Common myeloid progenitor, CD34-positive (primary cell): ENCODE measurements at regions not wholly inside any gene's neighbourhood (a gene's known extent, or its start where the extent isn't known, plus 50 kb on each side); places are given as distances from the start of the nearest gene placed in this dataset.

Experiments used
- CTCF ChIA-PET: fragments of 350-600 bp; sonication (Branson Sonifier 250); formaldehyde crosslinking; loops from one replicate; lab custom pipeline; 2021; ENCODE audit warnings: antibody characterized with exemption; lab: Charles Lee
- POLR2A ChIA-PET: fragments of 350-600 bp; sonication (Branson Sonifier 250); formaldehyde crosslinking; loops from one replicate; lab custom pipeline; 2021; ENCODE audit warnings: antibody characterized with exemption; lab: Charles Lee
- DNase-seq, 3 donors: peaks; one replicate each; pipeline versions ENCODE4 v3.0.0 to v3.0.0-alpha.2; 2013
- H3K27ac ChIP-seq, 2 experiments: 1 replicate in 1 of 2; 2 replicates in 1 of 2; pipeline ENCODE4 v1.7.0; 2013; ENCODE audit warnings: inconsistent platforms in 2 of 2, low read length in 2 of 2, mild to moderate bottlenecking in 2 of 2, low read depth in 1 of 2, moderate library complexity in 1 of 2; ENCODE audit not compliant: severe bottlenecking in 2 of 2, insufficient read depth in 1 of 2, poor library complexity in 1 of 2
- H3K27me3 ChIP-seq, 5 experiments: replicated peaks in 2 of 5; 1 replicate in 3 of 5; 2 replicates in 2 of 5; pipeline versions ENCODE4 v1.6.1 to v1.7.0; 2013; ENCODE audit warnings: low read length in 4 of 5, mild to moderate bottlenecking in 2 of 5, moderate library complexity in 2 of 5, inconsistent platforms in 1 of 5; ENCODE audit not compliant: insufficient read depth in 5 of 5, control insufficient read depth in 4 of 5
- H3K36me3 ChIP-seq, 4 experiments: 1 replicate in 2 of 4; 2 replicates in 2 of 4; pipeline versions ENCODE4 v1.6.1 to v1.7.0; 2013; ENCODE audit warnings: low read length in 3 of 4, control low read depth in 1 of 4, mild to moderate bottlenecking in 1 of 4; ENCODE audit not compliant: control insufficient read depth in 4 of 4, insufficient read depth in 4 of 4
- H3K4me1 ChIP-seq, 4 experiments: 1 replicate in 3 of 4; 2 replicates in 1 of 4; pipeline versions ENCODE4 v1.6.1 to v1.7.1; 2013; ENCODE audit warnings: low read length in 3 of 4, mild to moderate bottlenecking in 3 of 4, control low read depth in 1 of 4, inconsistent platforms in 1 of 4, moderate library complexity in 1 of 4; ENCODE audit not compliant: control insufficient read depth in 4 of 4, insufficient read depth in 4 of 4; ENCODE audit errors: control extremely low read depth in 1 of 4
- H3K4me3 ChIP-seq, 7 experiments: 1 replicate in 4 of 7; 2 replicates in 3 of 7; pipeline versions ENCODE4 v1.5.1 to v1.7.0; 2013; ENCODE audit warnings: mild to moderate bottlenecking in 7 of 7, low read length in 6 of 7, moderate library complexity in 6 of 7, inconsistent platforms in 2 of 7, low read depth in 2 of 7, control low read depth in 1 of 7; ENCODE audit not compliant: insufficient read depth in 4 of 7, control insufficient read depth in 1 of 7; ENCODE audit errors: extremely low read depth in 1 of 7
- H3K9me3 ChIP-seq, 5 experiments: 1 replicate in 4 of 5; 2 replicates in 1 of 5; pipeline versions ENCODE4 v1.6.1 to v1.7.1; 2013; ENCODE audit warnings: low read length in 4 of 5, mild to moderate bottlenecking in 2 of 5, inconsistent platforms in 1 of 5, low read depth in 1 of 5, moderate library complexity in 1 of 5; ENCODE audit not compliant: control insufficient read depth in 4 of 5, insufficient read depth in 2 of 5; ENCODE audit errors: control extremely low read depth in 1 of 5
- WGBS: methylation state at CpG from one replicate; pipeline ENCODE4 v1.1.5; 2013; ENCODE audit not compliant: insufficient coverage; 5-methylcytosine and 5-hydroxymethylcytosine counted together

- CTCF ChIA-PET = no interaction called here
- Histone ChIP-seq H3K4me3 (no peak overlapping the region), H3K9me3 (no peaks in the 10 kb centered on the region), H3K27me3 (no peaks in the 10 kb centered on the region), H3K36me3 (no peaks in the 10 kb centered on the region), H3K4me1 (peaks cover 0 to 3% (median 0%) of the 10 kb centered on the region in 4 experiments), H3K27ac (no peak overlapping the region)
- POLR2A ChIA-PET = no interaction called here
- DNase-seq = no peak
Measured at GRCh38 chr7:15856311-15856710, 169.8 kb upstream of the MEOX2 start.

- no peak for DNase-seq
- WGBS = 92% methylated on average over 5 of the region's 6 CpGs
- CTCF ChIA-PET = no interaction called here
Measured at GRCh38 chr7:15855525-15856109, 169.1 kb upstream of the MEOX2 start.

GRCh38 chr7:15854841-15855524 lies 168.5 kb upstream of the MEOX2 start:
- Histone ChIP-seq H3K27me3 (no peaks in the 10 kb centered on the region), H3K4me3 (no peak overlapping the region), H3K27ac (no peak overlapping the region), H3K4me1 (no peaks in the 10 kb centered on the region), H3K9me3 (no peaks in the 10 kb centered on the region), H3K36me3 (no peaks in the 10 kb centered on the region)
- ChIA-PET CTCF (no interaction called here), POLR2A (no interaction called here)
- DNase-seq = peak in 1 of 3 donors; percentile 6
- WGBS = 85% methylated on average over 2 of the region's 4 CpGs

More at GRCh38 chr7:15855525-15856109, 169.1 kb upstream of the MEOX2 start:
- no peak overlapping the region for H3K27ac ChIP-seq
- no peaks in the 10 kb centered on the region for H3K27me3 ChIP-seq
- no peaks in the 10 kb centered on the region for H3K4me1 ChIP-seq
- POLR2A ChIA-PET = no interaction called here
- no peaks in the 10 kb centered on the region for H3K36me3 ChIP-seq
- H3K9me3 ChIP-seq = no peaks in the 10 kb centered on the region
- no peak overlapping the region for H3K4me3 ChIP-seq

- Histone ChIP-seq H3K9me3 (no peaks in the 10 kb centered on the region), H3K27ac (no peak overlapping the region), H3K4me3 (no peak overlapping the region), H3K4me1 (peaks cover 0 to 5% (median under 1%) of the 10 kb centered on the region in 4 experiments), H3K27me3 (no peaks in the 10 kb centered on the region), H3K36me3 (no peaks in the 10 kb centered on the region)
- CTCF ChIA-PET = no interaction called here
- no peak for DNase-seq
- 90% methylated on average over 1 of the region's 2 CpGs for WGBS
- POLR2A ChIA-PET = no interaction called here
Measured at GRCh38 chr7:15853832-15854470, 167.5 kb upstream of the MEOX2 start.

DNA sequence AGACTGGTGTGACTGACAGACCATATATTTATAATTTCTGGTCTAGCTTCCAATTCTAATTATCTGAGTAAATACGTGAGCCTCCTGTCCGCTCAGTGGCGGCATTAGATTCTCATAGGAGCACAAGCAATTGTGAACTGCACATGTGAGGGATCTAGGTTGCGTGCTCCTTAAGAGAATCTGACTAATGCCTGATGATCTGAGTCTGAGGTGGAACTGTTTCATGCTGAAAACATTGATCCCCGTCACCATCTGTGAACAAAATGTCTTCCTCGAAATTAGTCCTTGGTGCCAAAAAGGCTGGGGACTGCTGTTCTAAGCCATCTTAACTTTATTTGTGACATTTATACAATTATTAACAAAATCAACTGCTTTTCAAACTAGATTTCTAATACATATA lies 164.7 kb upstream of the MEOX2 start:
- ChIA-PET CTCF (no interaction called here), POLR2A (no interaction called here)
- WGBS = 94% methylated on average over 5 of the region's 6 CpGs
- DNase-seq = no peak
- Histone ChIP-seq H3K4me1 (peaks cover 0 to 14% (median 4%) of the 10 kb centered on the region in 4 experiments), H3K9me3 (no peaks in the 10 kb centered on the region), H3K27me3 (no peaks in the 10 kb centered on the region), H3K4me3 (no peak overlapping the region), H3K27ac (no peak overlapping the region), H3K36me3 (no peaks in the 10 kb centered on the region)

GRCh38 chr7:15848901-15849300 lies 162.4 kb upstream of the MEOX2 start:
- peaks cover 0 to 14% (median 4%) of the 10 kb centered on the region in 4 experiments for H3K4me1 ChIP-seq
- H3K9me3 ChIP-seq = no peaks in the 10 kb centered on the region
- no peaks in the 10 kb centered on the region for H3K27me3 ChIP-seq
- no peaks in the 10 kb centered on the region for H3K36me3 ChIP-seq
- no peak overlapping the region for H3K27ac ChIP-seq
- no peak for DNase-seq
- ChIA-PET POLR2A (no interaction called here), CTCF (no interaction called here)
- peak overlapping the region in 1 of 7 experiments; percentile 33 for H3K4me3 ChIP-seq
- 100% methylated on average over 1 of the region's 1 CpG for WGBS

DNA sequence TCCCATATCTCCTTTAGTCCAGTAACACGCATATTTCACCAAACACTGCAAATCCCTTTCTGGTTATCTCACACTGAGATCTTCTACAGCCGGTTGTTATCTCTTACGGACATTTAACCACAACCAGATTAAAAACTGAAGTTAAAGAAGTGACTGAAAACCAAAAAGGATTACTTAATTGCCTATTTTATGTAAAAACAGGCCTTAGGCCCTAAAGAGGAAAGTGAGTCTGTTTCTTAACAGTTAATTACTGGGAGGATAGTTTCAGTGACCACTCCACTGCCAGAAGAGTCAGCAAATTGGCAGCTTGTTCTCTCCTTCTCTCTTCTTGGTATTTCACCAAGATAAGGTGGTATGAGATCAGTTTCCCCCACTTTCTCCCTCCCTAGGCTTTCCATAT lies 161.9 kb upstream of the MEOX2 start:
- WGBS = 17% methylated on average over 1 of the region's 3 CpGs
- H3K9me3 ChIP-seq = no peaks in the 10 kb centered on the region
- CTCF ChIA-PET = no interaction called here
- DNase-seq = peak; percentile 14 to 43 (median 17)
- peaks cover 0 to 14% (median 4%) of the 10 kb centered on the region in 4 experiments for H3K4me1 ChIP-seq
- peak overlapping the region in 1 of 7 experiments; percentile 33 for H3K4me3 ChIP-seq
- no peak overlapping the region for H3K27ac ChIP-seq
- no peaks in the 10 kb centered on the region for H3K27me3 ChIP-seq
- POLR2A ChIA-PET = no interaction called here
- no peaks in the 10 kb centered on the region for H3K36me3 ChIP-seq
